Muscle of back (tissue), 3 donors: ENCODE measurements at regions not wholly inside any gene's neighbourhood (a gene's known extent, or its start where the extent isn't known, plus 50 kb on each side); places are given as distances from the start of the nearest gene placed in this dataset.

Source experiments
- DNase-seq, 3 donors: peaks; one replicate each; pipeline versions ENCODE4 v3.0.0 to v3.0.0-alpha.2; 2013

- DNase-seq, result no peak
Observed at GRCh38 chr4:89363786-89364185, 56.2 kb upstream of the GPRIN3 start.

GRCh38 chr4:89358935-89359638, 51.5 kb upstream of the GPRIN3 start:
- DNase-seq, result no peak

GRCh38 chr4:89357787-89358186, 50.2 kb upstream of the GPRIN3 start:
- no peak for DNase-seq
